Smooth muscle cell (in vitro differentiated cells): ENCODE measurements at regions not wholly inside any gene's neighbourhood (a gene's known extent, or its start where the extent isn't known, plus 50 kb on each side); places are given as distances from the start of the nearest gene placed in this dataset.

Experiments used
- DNase-seq: peaks from one replicate; lab custom pipeline; 2025; ENCODE audit not compliant: unreplicated experiment; lab: John Stamatoyannopoulos, UW
- H2AFZ ChIP-seq: fragments of 200-600 bp; sonication (generic); 2 replicates; pipeline ENCODE4 v1.6.0; 2016; ENCODE audit warnings: antibody characterized with exemption, low read depth, mild to moderate bottlenecking
- H3F3A ChIP-seq: fragments of 200-600 bp; sonication (generic); 2 replicates; pipeline ENCODE4 v1.6.0; 2017; ENCODE audit warnings: antibody characterized with exemption, low read depth
- H3K27ac ChIP-seq: fragments of 200-600 bp; sonication (generic); 2 replicates; pipeline ENCODE4 v1.5.1; 2016; ENCODE audit warnings: low read depth, mild to moderate bottlenecking
- H3K27me3 ChIP-seq: fragments of 200-600 bp; sonication (generic); 2 replicates; pipeline ENCODE4 v1.6.1; 2016; ENCODE audit warnings: low read depth, mild to moderate bottlenecking
- H3K36me3 ChIP-seq: fragments of 200-600 bp; sonication (generic); 2 replicates; pipeline ENCODE4 v1.5.1; 2016; ENCODE audit warnings: low read depth
- H3K4me1 ChIP-seq: fragments of 200-600 bp; sonication (generic); 2 replicates; pipeline ENCODE4 v1.5.1; 2016; ENCODE audit warnings: low read depth
- H3K4me2 ChIP-seq: fragments of 200-600 bp; sonication (generic); 2 replicates; pipeline ENCODE4 v1.6.0; 2016; ENCODE audit warnings: mild to moderate bottlenecking
- H3K4me3 ChIP-seq: fragments of 200-600 bp; sonication (generic); 2 replicates; pipeline ENCODE4 v1.5.1; 2016; ENCODE audit warnings: mild to moderate bottlenecking
- H3K79me2 ChIP-seq: fragments of 200-600 bp; sonication (generic); 2 replicates; pipeline ENCODE4 v1.6.0; 2016; ENCODE audit warnings: low read depth, mild to moderate bottlenecking
- H3K9ac ChIP-seq: fragments of 200-600 bp; sonication (generic); 2 replicates; pipeline ENCODE4 v1.6.0; 2016; ENCODE audit warnings: low read depth
- H3K9me3 ChIP-seq: fragments of 200-600 bp; sonication (generic); replicated peaks from 2 replicates; pipeline ENCODE4 v1.5.1; 2016; ENCODE audit warnings: low read depth
- H4K20me1 ChIP-seq: fragments of 200-600 bp; sonication (generic); 2 replicates; pipeline ENCODE4 v1.6.0; 2016; ENCODE audit warnings: low read depth
- WGBS: methylation state at CpG from one replicate; pipeline ENCODE4 v1.1.7; 2016; ENCODE audit warnings: low lambda C conversion rate; 5-methylcytosine and 5-hydroxymethylcytosine counted together
- TF ChIP-seq, protein P1 (sequence below): fragments of 200-600 bp; sonication (generic); IDR thresholded peaks from 2 replicates; pipeline ENCODE4 v1.5.1; 2017; ENCODE audit warnings: borderline replicate concordance, mild to moderate bottlenecking, antibody characterized with exemption; ENCODE audit not compliant: insufficient read depth, poor library complexity, severe bottlenecking

- H3K4me1 ChIP-seq = peaks cover 4% of the 10 kb centered on the region
- no peaks in the 10 kb centered on the region for H3F3A ChIP-seq
- H3K36me3 ChIP-seq = no peaks in the 10 kb centered on the region
- no peak for DNase-seq
- H3K9ac ChIP-seq = no peak overlapping the region
- no peaks in the 10 kb centered on the region for H3K9me3 ChIP-seq
- H3K4me3 ChIP-seq = no peak overlapping the region
- H3K27me3 ChIP-seq = peaks cover 13% of the 10 kb centered on the region
- peak overlapping the region; percentile 50 for H3K4me2 ChIP-seq
- peak overlapping the region; percentile 74 for H3K27ac ChIP-seq
- peaks cover 3% of the 10 kb centered on the region for H4K20me1 ChIP-seq
- TF ChIP-seq, protein P1, sequence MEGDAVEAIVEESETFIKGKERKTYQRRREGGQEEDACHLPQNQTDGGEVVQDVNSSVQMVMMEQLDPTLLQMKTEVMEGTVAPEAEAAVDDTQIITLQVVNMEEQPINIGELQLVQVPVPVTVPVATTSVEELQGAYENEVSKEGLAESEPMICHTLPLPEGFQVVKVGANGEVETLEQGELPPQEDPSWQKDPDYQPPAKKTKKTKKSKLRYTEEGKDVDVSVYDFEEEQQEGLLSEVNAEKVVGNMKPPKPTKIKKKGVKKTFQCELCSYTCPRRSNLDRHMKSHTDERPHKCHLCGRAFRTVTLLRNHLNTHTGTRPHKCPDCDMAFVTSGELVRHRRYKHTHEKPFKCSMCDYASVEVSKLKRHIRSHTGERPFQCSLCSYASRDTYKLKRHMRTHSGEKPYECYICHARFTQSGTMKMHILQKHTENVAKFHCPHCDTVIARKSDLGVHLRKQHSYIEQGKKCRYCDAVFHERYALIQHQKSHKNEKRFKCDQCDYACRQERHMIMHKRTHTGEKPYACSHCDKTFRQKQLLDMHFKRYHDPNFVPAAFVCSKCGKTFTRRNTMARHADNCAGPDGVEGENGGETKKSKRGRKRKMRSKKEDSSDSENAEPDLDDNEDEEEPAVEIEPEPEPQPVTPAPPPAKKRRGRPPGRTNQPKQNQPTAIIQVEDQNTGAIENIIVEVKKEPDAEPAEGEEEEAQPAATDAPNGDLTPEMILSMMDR = no peak
- no peaks in the 10 kb centered on the region for H3K79me2 ChIP-seq
- no peak overlapping the region for H2AFZ ChIP-seq
These were observed 52.6 kb upstream of the ATP5MC3 start for GRCh38 chr2:175234153-175234552.

GRCh38 chr2:175233135-175233719 lies 51.7 kb upstream of the ATP5MC3 start:
- Histone ChIP-seq H3K36me3 (no peaks in the 10 kb centered on the region), H3K27me3 (peaks cover 13% of the 10 kb centered on the region), H4K20me1 (peaks cover 3% of the 10 kb centered on the region), H2AFZ (no peak overlapping the region), H3K79me2 (no peaks in the 10 kb centered on the region), H3K27ac (peak overlapping the region; percentile 74), H3K4me2 (peak overlapping the region; percentile 8), H3K4me1 (peaks cover 4% of the 10 kb centered on the region), H3F3A (no peaks in the 10 kb centered on the region), H3K9me3 (no peaks in the 10 kb centered on the region), H3K9ac (no peak overlapping the region), H3K4me3 (no peak overlapping the region)
- TF ChIP-seq, protein P1 = no peak
- no peak for DNase-seq
- 23% methylated on average over 4 of the region's 4 CpGs for WGBS
